Kidney glomerular epithelial cell (primary cell): ENCODE measurements at regions not wholly inside any gene's neighbourhood (a gene's known extent, or its start where the extent isn't known, plus 50 kb on each side); places are given as distances from the start of the nearest gene placed in this dataset.
"Not testable (repeated sequence)": the region's sequence is repeated elsewhere in the genome, so short reads cannot be mapped to it uniquely, and the experiment has no call there.

Experiments
- DNase-seq: peaks from one replicate; lab custom pipeline; 2025; lab: John Stamatoyannopoulos, UW

GRCh38 chr3:55296030-55296429 lies 191.1 kb downstream of the WNT5A start:
- DNase-seq, result no peak

- no peak for DNase-seq
Measured at GRCh38 chr3:55294557-55294956, 192.5 kb downstream of the WNT5A start.

- DNase-seq, result no peak
Measured at GRCh38 chr3:55292360-55292759, 194.7 kb downstream of the WNT5A start.

- DNase-seq, result no peak
Measured at GRCh38 chr3:55288657-55289056, 198.4 kb downstream of the WNT5A start.

GRCh38 chr3:55286693-55287092 lies 200.4 kb downstream of the WNT5A start:
- DNase-seq, result no peak

- DNase-seq, result no peak
Measured at GRCh38 chr3:55285156-55285555, 201.9 kb downstream of the WNT5A start.

- DNase-seq, result no peak
Measured at GRCh38 chr3:55283441-55283925, 203.6 kb downstream of the WNT5A start.

- DNase-seq, result no peak
Measured at GRCh38 chr3:55282994-55283393, 204.1 kb downstream of the WNT5A start.

GRCh38 chr3:55272031-55272645 lies 215.0 kb downstream of the WNT5A start:
- no peak for DNase-seq

GRCh38 chr3:55271549-55271948 lies 215.6 kb downstream of the WNT5A start:
- DNase-seq, result no peak

GRCh38 chr3:55270976-55271375 lies 216.1 kb downstream of the WNT5A start:
- no peak for DNase-seq

- DNase-seq, result no peak
Measured at GRCh38 chr3:55269636-55270035, 217.5 kb downstream of the WNT5A start.

- DNase-seq, result no peak
Measured at GRCh38 chr3:55269096-55269495, 218.0 kb downstream of the WNT5A start.

GRCh38 chr3:55267206-55267930 lies 219.7 kb downstream of the WNT5A start:
- peak; percentile 47 for DNase-seq

GRCh38 chr3:55264919-55265318 lies 222.2 kb downstream of the WNT5A start:
- no peak for DNase-seq

- DNase-seq, result no peak
Measured at GRCh38 chr3:55252921-55253320, 234.2 kb downstream of the WNT5A start.

GRCh38 chr3:55249156-55249555 lies 237.9 kb downstream of the WNT5A start:
- not testable (repeated sequence) for DNase-seq

- DNase-seq, result no peak
Measured at GRCh38 chr3:55247666-55248065, 239.4 kb downstream of the WNT5A start.

- no peak for DNase-seq
Measured at GRCh38 chr3:55246033-55246432, 241.1 kb downstream of the WNT5A start.

- DNase-seq, result no peak
Measured at GRCh38 chr3:55245351-55245750, 241.8 kb downstream of the WNT5A start.

- no peak for DNase-seq
Measured at GRCh38 chr3:55244247-55244646, 242.9 kb downstream of the WNT5A start.

GRCh38 chr3:55243678-55244077 lies 243.4 kb downstream of the WNT5A start:
- no peak for DNase-seq

GRCh38 chr3:55242921-55243320 lies 244.2 kb downstream of the WNT5A start:
- DNase-seq, result no peak

- DNase-seq, result no peak
Measured at GRCh38 chr3:55241098-55241497, 246.0 kb downstream of the WNT5A start.
